GM12864 (cell line): ENCODE measurements at regions not wholly inside any gene's neighbourhood (a gene's known extent, or its start where the extent isn't known, plus 50 kb on each side); places are given as distances from the start of the nearest gene placed in this dataset.

Experiments
- DNase-seq: peaks from one replicate; pipeline ENCODE4 v3.0.0-alpha.2; 2011; ENCODE audit warnings: low read depth
- H3K4me3 ChIP-seq: 2 replicates; pipeline ENCODE4 v1.5.1; 2011; ENCODE audit warnings: mild to moderate bottlenecking, low read depth, low read length, control low read depth
- CTCF ChIP-seq: IDR thresholded peaks from 2 replicates; pipeline ENCODE4 v1.5.1; 2011; ENCODE audit warnings: low read depth, mild to moderate bottlenecking, moderate library complexity, low read length, control low read depth, inconsistent platforms; ENCODE audit errors: missing control alignments

GRCh38 chr3:20510396-20510795 is 324.4 kb upstream of the SGO1 start:
- no peak for TF ChIP-seq CTCF
- no peak overlapping the region for H3K4me3 ChIP-seq
- DNase-seq: no peak

- no peak for DNase-seq
- no peak overlapping the region for H3K4me3 ChIP-seq
- TF ChIP-seq CTCF: no peak
These were observed 317.5 kb upstream of the SGO1 start for GRCh38 chr3:20503394-20504082.

GRCh38 chr3:20490996-20491395 is 305.0 kb upstream of the SGO1 start:
- no peak for TF ChIP-seq CTCF
- no peak overlapping the region for H3K4me3 ChIP-seq
- DNase-seq: no peak

- no peak for DNase-seq
- H3K4me3 ChIP-seq: no peak overlapping the region
- no peak for TF ChIP-seq CTCF
These were observed 302.1 kb upstream of the SGO1 start for GRCh38 chr3:20488151-20488550.

- no peak overlapping the region for H3K4me3 ChIP-seq
- no peak for DNase-seq
- no peak for TF ChIP-seq CTCF
These were observed 298.1 kb upstream of the SGO1 start for GRCh38 chr3:20484126-20484525.

- DNase-seq: no peak
- no peak for TF ChIP-seq CTCF
- H3K4me3 ChIP-seq: no peak overlapping the region
These were observed 296.3 kb upstream of the SGO1 start for GRCh38 chr3:20482350-20482749.

GRCh38 chr3:20480786-20481365 is 294.9 kb upstream of the SGO1 start:
- no peak overlapping the region for H3K4me3 ChIP-seq
- no peak for TF ChIP-seq CTCF
- no peak for DNase-seq
